A549 (cell line): ENCODE measurements at regions not wholly inside any gene's neighbourhood (a gene's known extent, or its start where the extent isn't known, plus 50 kb on each side); places are given as distances from the start of the nearest gene placed in this dataset.

Experiments
- CTCF ChIP-seq: fragments of >200 bp; sonication (Bioruptor Twin); formaldehyde crosslinking; IDR thresholded peaks from 3 replicates; pipeline ENCODE4 v1.5.1; 2016
- NPAS2 ChIP-seq: fragments of 250-450 bp; sonication (Bioruptor Pico); IDR thresholded peaks from 2 replicates; pipeline ENCODE4 v1.8.0; 2022; ENCODE audit warnings: mild to moderate bottlenecking, moderate library complexity, borderline replicate concordance
- PHF8 ChIP-seq: fragments of 200-600 bp; sonication (generic); IDR thresholded peaks from 2 replicates; pipeline ENCODE4 v1.6.1; 2016; ENCODE audit warnings: low read depth, mild to moderate bottlenecking, antibody characterized with exemption, moderate library complexity, borderline replicate concordance
- RFX5 ChIP-seq: fragments of 450-650 bp; IDR thresholded peaks from 2 replicates; pipeline ENCODE4 v1.7.1; 2014; ENCODE audit warnings: antibody characterized with exemption, mild to moderate bottlenecking, moderate library complexity
- TP53 ChIP-seq: fragments of 250-450 bp; sonication (Bioruptor Pico); IDR thresholded peaks from 2 replicates; pipeline ENCODE4 v1.5.0; 2021; ENCODE audit warnings: mild to moderate bottlenecking, moderate library complexity
- TF ChIP-seq, protein P1 (sequence below): fragments of 200-600 bp; sonication (generic); IDR thresholded peaks from 2 replicates; pipeline ENCODE4 v1.6.1; 2016; ENCODE audit warnings: antibody characterized with exemption, mild to moderate bottlenecking, moderate library complexity

GRCh38 chr18:39062426-39062825, 1496.8 kb upstream of the CELF4 start:
- TF ChIP-seq PHF8 = no peak
- TF ChIP-seq RFX5 = no peak
- no peak for TF ChIP-seq CTCF
- no peak for TF ChIP-seq TP53
- no peak for TF ChIP-seq NPAS2 (CRISPR knock-in tag)
- TF ChIP-seq, protein P1, sequence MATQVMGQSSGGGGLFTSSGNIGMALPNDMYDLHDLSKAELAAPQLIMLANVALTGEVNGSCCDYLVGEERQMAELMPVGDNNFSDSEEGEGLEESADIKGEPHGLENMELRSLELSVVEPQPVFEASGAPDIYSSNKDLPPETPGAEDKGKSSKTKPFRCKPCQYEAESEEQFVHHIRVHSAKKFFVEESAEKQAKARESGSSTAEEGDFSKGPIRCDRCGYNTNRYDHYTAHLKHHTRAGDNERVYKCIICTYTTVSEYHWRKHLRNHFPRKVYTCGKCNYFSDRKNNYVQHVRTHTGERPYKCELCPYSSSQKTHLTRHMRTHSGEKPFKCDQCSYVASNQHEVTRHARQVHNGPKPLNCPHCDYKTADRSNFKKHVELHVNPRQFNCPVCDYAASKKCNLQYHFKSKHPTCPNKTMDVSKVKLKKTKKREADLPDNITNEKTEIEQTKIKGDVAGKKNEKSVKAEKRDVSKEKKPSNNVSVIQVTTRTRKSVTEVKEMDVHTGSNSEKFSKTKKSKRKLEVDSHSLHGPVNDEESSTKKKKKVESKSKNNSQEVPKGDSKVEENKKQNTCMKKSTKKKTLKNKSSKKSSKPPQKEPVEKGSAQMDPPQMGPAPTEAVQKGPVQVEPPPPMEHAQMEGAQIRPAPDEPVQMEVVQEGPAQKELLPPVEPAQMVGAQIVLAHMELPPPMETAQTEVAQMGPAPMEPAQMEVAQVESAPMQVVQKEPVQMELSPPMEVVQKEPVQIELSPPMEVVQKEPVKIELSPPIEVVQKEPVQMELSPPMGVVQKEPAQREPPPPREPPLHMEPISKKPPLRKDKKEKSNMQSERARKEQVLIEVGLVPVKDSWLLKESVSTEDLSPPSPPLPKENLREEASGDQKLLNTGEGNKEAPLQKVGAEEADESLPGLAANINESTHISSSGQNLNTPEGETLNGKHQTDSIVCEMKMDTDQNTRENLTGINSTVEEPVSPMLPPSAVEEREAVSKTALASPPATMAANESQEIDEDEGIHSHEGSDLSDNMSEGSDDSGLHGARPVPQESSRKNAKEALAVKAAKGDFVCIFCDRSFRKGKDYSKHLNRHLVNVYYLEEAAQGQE = no peak
